ENCODE measurements at regions not wholly inside any gene's neighbourhood (a gene's known extent, or its start where the extent isn't known, plus 50 kb on each side); places are given as distances from the start of the nearest gene placed in this dataset.
A peak's percentile ranks its signal among the peaks of the same experiment; 100 is the strongest.

GRCh38 chr17:53264730-53265129, 558.0 kb upstream of the KIF2B start:
- Histone ChIP-seq H3K36me3 (replicated peaks in 1 of 2; ENCODE audit: control insufficient read depth in 2 of 2, insufficient read depth in 2 of 2, low read length in 2 of 2) (no peaks in the 10 kb centered on the region), H3K4me3 (ENCODE audit: low read length in 2 of 2) (no peak overlapping the region), H3K4ac (ENCODE audit: low read length) (no peak overlapping the region), H2AK5ac (ENCODE audit: low read depth, low read length) (no peak overlapping the region), H3K27ac (replicated peaks; ENCODE audit: low read length) (no peak overlapping the region), H4K8ac (ENCODE audit: low read depth, low read length) (no peak overlapping the region), H2BK15ac (ENCODE audit: low read length) (no peak overlapping the region), H3K4me1 (ENCODE audit: control insufficient read depth in 2 of 2, insufficient read depth in 1 of 2, low read depth in 1 of 2, low read length in 2 of 2) (no peaks in the 10 kb centered on the region), H3K23ac (ENCODE audit: low read depth, low read length, poor library complexity) (no peak overlapping the region), H2AFZ (ENCODE audit: low read length) (no peak overlapping the region), H3K27me3 (ENCODE audit: control insufficient read depth in 3 of 3, insufficient read depth in 3 of 3, low read depth in 1 of 3, low read length in 3 of 3) (no peaks in the 10 kb centered on the region), H2BK5ac (ENCODE audit: low read length) (no peak overlapping the region), H3K9me3 (replicated peaks in 1 of 2; ENCODE audit: control insufficient read depth in 2 of 2, insufficient read depth in 1 of 2, low read depth in 1 of 2, low read length in 2 of 2) (no peaks in the 10 kb centered on the region), H3K4me2 (ENCODE audit: insufficient read depth, low read length, poor library complexity, severe bottlenecking) (no peak overlapping the region), H3K18ac (ENCODE audit: low read length) (no peak overlapping the region), H3K14ac (ENCODE audit: low read length) (no peak overlapping the region), H3K9ac (ENCODE audit: low read depth, low read length, poor library complexity) (no peak overlapping the region), H3K79me1 (ENCODE audit: low read depth, low read length) (no peaks in the 10 kb centered on the region), H4K91ac (ENCODE audit: low read depth, low read length, poor library complexity) (no peak overlapping the region), H2BK120ac (ENCODE audit: low read depth, low read length) (no peak overlapping the region), H2BK12ac (ENCODE audit: low read length) (no peak overlapping the region)
- WGBS, 2 donors (ENCODE audit: extremely low coverage in 2 of 2, insufficient read length in 2 of 2, insufficient replicate concordance in 1 of 2): no CpG with 5 or more reads among the region's 1 CpG
- no peak for DNase-seq (ENCODE audit: low spot score)

GRCh38 chr17:53253956-53254597, 568.6 kb upstream of the KIF2B start:
- no peak overlapping the region for H3K4me3 ChIP-seq (ENCODE audit: low read length in 2 of 2)
- no peak overlapping the region for H3K4me2 ChIP-seq (ENCODE audit: insufficient read depth, low read length, poor library complexity, severe bottlenecking)
- H2BK15ac ChIP-seq (ENCODE audit: low read length): no peak overlapping the region
- no CpG with 5 or more reads among the region's 1 CpG for WGBS, 2 donors (ENCODE audit: extremely low coverage in 2 of 2, insufficient read length in 2 of 2, insufficient replicate concordance in 1 of 2)
- peak overlapping the region; percentile 70 for H3K9ac ChIP-seq (ENCODE audit: low read depth, low read length, poor library complexity)
- H3K27ac ChIP-seq (replicated peaks; ENCODE audit: low read length): no peak overlapping the region
- peak overlapping the region; percentile 80 for H3K23ac ChIP-seq (ENCODE audit: low read depth, low read length, poor library complexity)
- DNase-seq (ENCODE audit: low spot score): no peak
- H2AFZ ChIP-seq (ENCODE audit: low read length): no peak overlapping the region
- no peaks in the 10 kb centered on the region for H3K27me3 ChIP-seq (ENCODE audit: control insufficient read depth in 3 of 3, insufficient read depth in 3 of 3, low read depth in 1 of 3, low read length in 3 of 3)
- H2AK5ac ChIP-seq (ENCODE audit: low read depth, low read length): no peak overlapping the region
- peak overlapping the region; percentile 43 for H4K8ac ChIP-seq (ENCODE audit: low read depth, low read length)
- no peaks in the 10 kb centered on the region for H3K79me1 ChIP-seq (ENCODE audit: low read depth, low read length)
- no peak overlapping the region for H2BK5ac ChIP-seq (ENCODE audit: low read length)
- H3K4me1 ChIP-seq (ENCODE audit: control insufficient read depth in 2 of 2, insufficient read depth in 1 of 2, low read depth in 1 of 2, low read length in 2 of 2): no peaks in the 10 kb centered on the region
- H3K36me3 ChIP-seq (replicated peaks in 1 of 2; ENCODE audit: control insufficient read depth in 2 of 2, insufficient read depth in 2 of 2, low read length in 2 of 2): no peaks in the 10 kb centered on the region
- H4K91ac ChIP-seq (ENCODE audit: low read depth, low read length, poor library complexity): no peak overlapping the region
- H3K14ac ChIP-seq (ENCODE audit: low read length): no peak overlapping the region
- no peaks in the 10 kb centered on the region for H3K9me3 ChIP-seq (replicated peaks in 1 of 2; ENCODE audit: control insufficient read depth in 2 of 2, insufficient read depth in 1 of 2, low read depth in 1 of 2, low read length in 2 of 2)
- peak overlapping the region; percentile 61 for H2BK120ac ChIP-seq (ENCODE audit: low read depth, low read length)
- H2BK12ac ChIP-seq (ENCODE audit: low read length): no peak overlapping the region
- H3K4ac ChIP-seq (ENCODE audit: low read length): no peak overlapping the region
- peak overlapping the region; percentile 66 for H3K18ac ChIP-seq (ENCODE audit: low read length)

GRCh38 chr17:53249036-53249435, 573.7 kb upstream of the KIF2B start:
- no peak overlapping the region for H3K14ac ChIP-seq (ENCODE audit: low read length)
- no peaks in the 10 kb centered on the region for H3K27me3 ChIP-seq (ENCODE audit: control insufficient read depth in 3 of 3, insufficient read depth in 3 of 3, low read depth in 1 of 3, low read length in 3 of 3)
- no CpG with 5 or more reads among the region's 3 CpGs for WGBS, 2 donors (ENCODE audit: extremely low coverage in 2 of 2, insufficient read length in 2 of 2, insufficient replicate concordance in 1 of 2)

GRCh38 chr17:53234138-53234537, 588.6 kb upstream of the KIF2B start:
- no peak overlapping the region for H3K18ac ChIP-seq (ENCODE audit: low read length)
- no peak for DNase-seq (ENCODE audit: low spot score)
- no peaks in the 10 kb centered on the region for H3K79me1 ChIP-seq (ENCODE audit: low read depth, low read length)
- no CpG with 5 or more reads among the region's 2 CpGs for WGBS, 2 donors (ENCODE audit: extremely low coverage in 2 of 2, insufficient read length in 2 of 2, insufficient replicate concordance in 1 of 2)
- no peaks in the 10 kb centered on the region for H3K9me3 ChIP-seq (replicated peaks in 1 of 2; ENCODE audit: control insufficient read depth in 2 of 2, insufficient read depth in 1 of 2, low read depth in 1 of 2, low read length in 2 of 2)
- H4K8ac ChIP-seq (ENCODE audit: low read depth, low read length): no peak overlapping the region
- H3K36me3 ChIP-seq (replicated peaks in 1 of 2; ENCODE audit: control insufficient read depth in 2 of 2, insufficient read depth in 2 of 2, low read length in 2 of 2): no peaks in the 10 kb centered on the region
- H3K23ac ChIP-seq (ENCODE audit: low read depth, low read length, poor library complexity): no peak overlapping the region
- no peaks in the 10 kb centered on the region for H3K4me1 ChIP-seq (ENCODE audit: control insufficient read depth in 2 of 2, insufficient read depth in 1 of 2, low read depth in 1 of 2, low read length in 2 of 2)
- no peak overlapping the region for H2BK120ac ChIP-seq (ENCODE audit: low read depth, low read length)
- H2BK12ac ChIP-seq (ENCODE audit: low read length): no peak overlapping the region
- H3K4ac ChIP-seq (ENCODE audit: low read length): no peak overlapping the region
- H2BK5ac ChIP-seq (ENCODE audit: low read length): no peak overlapping the region
- H3K27me3 ChIP-seq (ENCODE audit: control insufficient read depth in 3 of 3, insufficient read depth in 3 of 3, low read depth in 1 of 3, low read length in 3 of 3): no peaks in the 10 kb centered on the region
- H4K91ac ChIP-seq (ENCODE audit: low read depth, low read length, poor library complexity): no peak overlapping the region
- no peak overlapping the region for H3K9ac ChIP-seq (ENCODE audit: low read depth, low read length, poor library complexity)
- H3K4me2 ChIP-seq (ENCODE audit: insufficient read depth, low read length, poor library complexity, severe bottlenecking): no peak overlapping the region
- no peak overlapping the region for H2BK15ac ChIP-seq (ENCODE audit: low read length)
- H2AK5ac ChIP-seq (ENCODE audit: low read depth, low read length): no peak overlapping the region
- H2AFZ ChIP-seq (ENCODE audit: low read length): no peak overlapping the region
- H3K27ac ChIP-seq (replicated peaks; ENCODE audit: low read length): no peak overlapping the region
- no peak overlapping the region for H3K14ac ChIP-seq (ENCODE audit: low read length)
- H3K4me3 ChIP-seq (ENCODE audit: low read length in 2 of 2): no peak overlapping the region

More at GRCh38 chr17:53249036-53249435, 573.7 kb upstream of the KIF2B start:
- no peak overlapping the region for H3K27ac ChIP-seq (replicated peaks; ENCODE audit: low read length)
- DNase-seq (ENCODE audit: low spot score): no peak
- no peak overlapping the region for H3K4me2 ChIP-seq (ENCODE audit: insufficient read depth, low read length, poor library complexity, severe bottlenecking)
- H3K9ac ChIP-seq (ENCODE audit: low read depth, low read length, poor library complexity): no peak overlapping the region
- H3K4ac ChIP-seq (ENCODE audit: low read length): no peak overlapping the region
- H3K4me1 ChIP-seq (ENCODE audit: control insufficient read depth in 2 of 2, insufficient read depth in 1 of 2, low read depth in 1 of 2, low read length in 2 of 2): no peaks in the 10 kb centered on the region
- H3K36me3 ChIP-seq (replicated peaks in 1 of 2; ENCODE audit: control insufficient read depth in 2 of 2, insufficient read depth in 2 of 2, low read length in 2 of 2): no peaks in the 10 kb centered on the region
- H4K8ac ChIP-seq (ENCODE audit: low read depth, low read length): no peak overlapping the region
- H2BK120ac ChIP-seq (ENCODE audit: low read depth, low read length): no peak overlapping the region
- no peak overlapping the region for H2AFZ ChIP-seq (ENCODE audit: low read length)
- no peak overlapping the region for H2AK5ac ChIP-seq (ENCODE audit: low read depth, low read length)
- no peak overlapping the region for H3K18ac ChIP-seq (ENCODE audit: low read length)
- no peak overlapping the region for H3K4me3 ChIP-seq (ENCODE audit: low read length in 2 of 2)
- no peak overlapping the region for H2BK5ac ChIP-seq (ENCODE audit: low read length)
- H3K23ac ChIP-seq (ENCODE audit: low read depth, low read length, poor library complexity): no peak overlapping the region
- no peak overlapping the region for H4K91ac ChIP-seq (ENCODE audit: low read depth, low read length, poor library complexity)
- H2BK12ac ChIP-seq (ENCODE audit: low read length): no peak overlapping the region
- no peaks in the 10 kb centered on the region for H3K79me1 ChIP-seq (ENCODE audit: low read depth, low read length)
- H3K9me3 ChIP-seq (replicated peaks in 1 of 2; ENCODE audit: control insufficient read depth in 2 of 2, insufficient read depth in 1 of 2, low read depth in 1 of 2, low read length in 2 of 2): no peaks in the 10 kb centered on the region
- H2BK15ac ChIP-seq (ENCODE audit: low read length): no peak overlapping the region
